HG03460 (cell line): ENCODE measurements at regions not wholly inside any gene's neighbourhood (a gene's known extent, or its start where the extent isn't known, plus 50 kb on each side); places are given as distances from the start of the nearest gene placed in this dataset.

Experiments
- ATAC-seq: cut with Tn5 transposase; IDR thresholded peaks from one replicate; pipeline ENCODE4 v1.9.1; 2021; ENCODE audit not compliant: unreplicated experiment

DNA sequence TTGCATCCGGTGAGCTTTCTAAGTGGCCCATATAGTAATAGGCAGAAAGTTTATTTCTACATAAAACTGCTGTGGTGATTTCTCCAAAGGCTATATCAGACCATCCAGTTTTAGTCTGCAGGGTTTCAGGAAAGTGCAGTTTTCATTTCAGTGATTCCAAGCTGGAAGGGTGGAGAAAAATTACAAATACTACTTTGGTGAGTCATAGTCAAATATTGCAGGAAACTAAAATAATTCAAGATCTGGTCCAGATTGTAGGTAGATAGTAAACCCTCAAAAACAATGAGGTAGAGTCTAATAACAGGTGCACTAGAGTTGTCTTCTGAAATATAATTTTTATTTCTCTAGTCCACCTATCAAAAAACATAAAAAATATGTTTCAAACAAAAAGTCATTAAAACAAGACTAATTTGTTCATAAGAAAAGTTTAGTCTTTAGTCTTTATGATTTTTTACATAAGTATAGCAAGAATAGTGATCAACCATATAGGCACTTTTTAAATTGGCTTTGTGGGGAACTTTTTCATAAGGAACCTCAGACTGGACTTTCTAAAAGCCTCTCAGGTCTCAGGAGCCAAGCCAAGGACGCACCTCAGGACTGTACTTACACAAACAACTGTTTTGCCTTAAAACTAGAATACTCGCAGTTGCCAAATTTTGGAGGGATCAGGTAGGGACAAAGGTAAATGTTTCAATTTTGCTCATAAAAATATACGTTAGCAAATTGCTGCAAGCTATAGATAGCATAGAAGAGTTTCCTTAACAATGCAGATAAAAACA, 101.8 kb upstream of the TLR3 start:
- ATAC-seq = no peak

DNA sequence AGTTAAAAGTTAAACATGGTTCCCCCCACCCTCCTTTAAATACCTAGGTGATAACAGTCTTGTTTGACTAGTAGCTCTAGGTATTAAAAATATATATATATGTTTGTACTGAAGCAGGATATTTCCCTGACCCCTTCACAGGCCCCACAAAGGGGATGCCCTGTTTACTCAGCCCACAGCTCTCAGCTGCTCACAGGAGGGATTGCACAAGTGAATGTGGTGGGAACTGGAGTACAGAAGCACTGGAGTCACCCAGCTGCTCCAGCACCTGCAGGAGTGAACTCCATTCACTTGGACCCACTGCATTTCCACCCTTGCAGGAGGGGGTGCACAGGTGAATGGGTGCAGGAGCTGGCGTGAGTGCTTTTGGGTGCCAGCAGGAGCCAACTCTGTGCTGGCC, 99.3 kb upstream of the TLR3 start:
- no peak for ATAC-seq

DNA sequence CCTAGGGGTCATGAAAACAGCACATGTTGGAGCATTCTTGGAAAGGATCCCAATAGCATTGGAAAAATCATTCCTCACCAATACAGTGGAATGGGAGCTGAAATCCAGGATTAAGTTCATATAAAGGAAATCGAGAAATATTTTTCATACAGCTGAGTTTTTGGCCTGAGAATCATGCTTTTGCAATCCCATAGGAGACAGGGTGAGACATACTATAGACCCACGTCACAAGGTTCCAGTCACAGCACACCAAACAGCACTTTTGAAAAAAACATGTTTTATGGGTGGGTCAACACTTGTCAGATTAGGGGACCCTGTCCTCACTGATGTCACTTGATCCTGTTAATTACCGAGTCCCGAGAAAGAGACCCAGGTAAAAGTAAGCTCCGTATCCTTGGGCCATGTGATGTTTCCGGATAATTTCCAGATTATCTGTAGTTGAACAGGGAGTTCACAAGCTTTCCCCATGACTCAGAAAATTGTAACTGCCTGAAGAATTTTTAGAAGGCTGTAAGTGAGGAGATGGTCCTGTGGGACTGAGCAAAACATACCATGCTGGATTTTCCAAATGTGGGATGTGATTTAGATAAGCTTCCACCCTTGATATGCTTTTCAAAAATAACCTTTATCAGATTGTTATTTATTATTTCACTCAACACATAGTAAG, 80.9 kb upstream of the TLR3 start:
- no peak for ATAC-seq

DNA sequence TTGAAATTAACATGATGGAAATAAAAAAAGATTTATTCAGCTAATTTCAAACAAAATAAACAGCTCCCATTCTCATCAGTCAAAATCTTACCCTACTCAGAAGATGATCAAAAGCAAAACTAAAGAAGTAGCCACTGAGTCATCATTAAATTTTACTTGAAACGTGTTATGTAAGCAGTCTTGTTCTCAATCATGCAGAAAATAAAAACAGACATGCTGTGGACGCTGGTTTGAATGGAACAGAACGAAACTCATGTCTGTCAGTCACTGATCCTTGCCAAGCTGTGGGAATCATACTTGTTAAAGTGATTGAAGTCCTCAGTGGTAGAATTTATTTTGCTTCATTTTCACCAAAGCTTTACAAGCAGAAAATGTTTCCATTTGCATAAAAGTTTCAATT, 77.2 kb upstream of the TLR3 start:
- no peak for ATAC-seq

DNA sequence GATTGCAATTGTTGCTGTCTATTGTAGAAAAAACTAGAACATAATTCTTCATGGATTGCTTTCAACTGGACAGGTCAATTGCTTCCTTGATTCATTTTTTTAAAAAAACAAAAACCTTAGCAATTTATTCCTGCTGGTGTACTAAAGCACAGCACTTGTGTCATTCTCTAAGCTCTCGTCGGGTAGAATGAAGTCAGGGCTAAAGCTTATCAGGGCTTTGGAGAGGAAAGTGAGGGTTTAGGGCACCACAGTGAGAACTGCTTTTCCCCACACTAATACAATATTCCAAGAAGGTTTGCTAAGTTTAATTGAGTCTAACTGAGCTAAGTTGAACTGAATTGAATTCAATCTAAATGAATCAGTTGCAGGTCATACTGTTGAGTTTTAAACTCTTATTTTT, 76.4 kb upstream of the TLR3 start:
- ATAC-seq = no peak

DNA sequence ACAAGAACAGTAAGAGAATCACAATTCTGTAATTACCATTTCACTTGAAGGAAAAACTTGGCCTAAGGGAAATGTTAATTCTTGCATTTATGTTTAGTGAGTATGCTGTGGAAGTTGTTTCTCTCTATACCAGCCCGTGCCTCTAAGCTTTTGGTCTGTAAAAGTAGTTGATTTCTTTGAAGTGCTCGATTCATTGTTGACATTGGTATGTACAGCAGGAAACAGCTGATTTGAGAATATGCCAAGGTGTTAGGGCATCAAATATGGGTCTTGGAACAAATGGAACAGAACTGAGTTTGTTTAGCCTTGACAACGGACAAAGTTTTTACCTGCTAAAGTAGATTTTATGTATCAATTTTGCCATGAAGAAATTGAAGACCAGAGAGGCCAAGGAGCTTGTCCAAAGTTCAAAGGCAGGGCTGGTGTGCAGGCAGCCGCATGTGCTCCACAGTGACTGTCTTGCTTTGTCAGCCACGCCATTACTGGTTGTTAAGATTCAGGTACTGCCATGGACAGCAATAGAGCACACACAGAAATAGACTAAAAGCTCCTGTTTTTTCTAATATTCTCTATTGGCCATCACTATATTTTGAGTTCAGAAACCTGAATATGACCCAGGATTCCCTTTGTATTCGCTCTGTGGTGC, 75.5 kb upstream of the TLR3 start:
- no peak for ATAC-seq

DNA sequence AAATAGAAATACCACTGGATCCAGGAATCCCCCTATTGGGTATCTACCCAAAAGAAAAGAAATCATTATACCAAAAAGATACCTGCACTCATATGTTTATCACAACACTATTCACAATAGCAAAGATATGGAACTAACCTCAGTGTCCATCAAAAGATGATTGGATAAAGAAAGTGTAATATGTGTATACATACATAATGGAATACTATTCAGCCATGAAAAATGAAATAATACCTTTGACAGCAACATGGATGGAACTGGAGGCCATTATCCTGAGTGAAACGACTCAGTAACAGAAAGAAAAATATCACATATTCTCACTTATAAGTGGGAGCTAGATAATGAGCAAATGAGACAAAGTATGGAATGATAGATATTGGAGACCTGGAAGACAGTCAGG, 74.2 kb upstream of the TLR3 start:
- ATAC-seq = no peak

DNA sequence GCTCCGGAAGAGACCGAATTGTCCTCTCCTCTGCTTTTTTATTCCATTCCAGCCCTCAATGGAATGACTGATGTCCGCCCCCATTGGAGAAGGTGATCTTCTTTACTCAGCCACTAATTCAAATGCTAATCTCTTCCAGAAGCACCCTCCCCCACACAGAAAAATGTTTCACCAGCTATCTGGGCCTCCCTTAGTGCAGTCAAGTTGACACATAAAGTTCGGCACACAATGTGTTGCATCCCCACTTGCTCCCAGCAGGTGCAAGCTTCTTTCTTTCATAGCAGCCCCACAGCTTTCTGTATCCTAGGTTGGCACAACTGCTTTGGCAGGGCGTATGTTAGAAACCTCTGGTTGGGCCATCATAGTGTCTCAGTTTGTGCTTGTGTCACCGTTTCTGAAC, 73.3 kb upstream of the TLR3 start:
- ATAC-seq = no peak

DNA sequence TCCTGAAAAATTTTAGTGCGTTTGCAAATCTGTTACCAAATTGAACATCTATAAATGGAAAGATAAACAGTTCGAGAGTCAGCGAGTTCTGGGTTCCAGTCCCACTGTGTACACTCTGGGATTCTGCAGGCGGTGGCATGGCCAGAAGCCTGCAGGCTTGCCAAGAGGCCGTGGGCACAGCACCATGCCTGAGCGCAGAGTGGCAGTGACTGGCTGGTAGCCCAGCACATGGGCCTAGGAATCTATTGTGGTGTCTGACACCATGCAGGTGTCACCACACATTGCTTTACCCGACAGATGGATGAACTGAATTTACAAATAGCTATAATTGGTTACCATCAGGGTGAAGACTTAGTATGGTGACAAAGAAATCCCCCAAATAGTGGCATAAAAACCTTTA, 71.7 kb upstream of the TLR3 start:
- no peak for ATAC-seq

DNA sequence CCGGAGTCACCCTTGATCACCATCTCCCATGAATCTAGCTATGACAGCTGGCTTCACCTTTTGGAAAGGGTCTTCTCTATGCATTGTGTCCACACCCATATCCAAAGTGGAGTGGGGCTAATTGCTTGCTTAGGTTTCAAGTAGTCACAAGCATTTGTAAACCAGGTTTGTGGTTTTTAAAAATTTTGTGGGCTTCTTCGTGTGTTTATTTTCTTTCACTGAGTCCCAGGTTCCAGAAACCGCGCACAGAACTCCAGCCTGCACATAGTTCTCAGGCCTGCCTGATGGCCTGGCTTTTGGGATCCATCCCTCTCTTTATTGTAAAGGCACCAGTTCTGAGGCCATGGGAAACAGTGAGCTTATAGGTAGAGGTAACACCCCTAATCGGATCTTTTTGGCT, 70.2 kb upstream of the TLR3 start:
- no peak for ATAC-seq

DNA sequence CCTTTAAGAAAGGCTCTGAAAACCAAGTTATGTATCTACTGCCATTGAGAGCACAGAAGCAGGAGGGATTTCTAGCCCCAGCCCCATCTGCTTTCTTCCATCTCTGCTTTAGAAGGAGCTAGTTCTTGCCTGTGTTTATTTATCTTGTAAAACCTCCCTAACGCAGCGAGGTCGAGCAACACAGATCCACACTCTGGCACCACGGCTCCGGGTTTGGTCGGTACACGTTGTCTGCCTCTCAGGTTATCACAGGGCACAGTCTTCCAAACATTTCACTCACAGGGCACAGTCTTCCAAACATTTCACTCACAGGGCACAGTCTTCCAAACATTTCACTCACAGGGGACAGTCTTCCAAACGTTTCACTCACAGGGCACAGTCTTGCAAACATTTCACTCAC, 69.7 kb upstream of the TLR3 start:
- ATAC-seq = no peak

DNA sequence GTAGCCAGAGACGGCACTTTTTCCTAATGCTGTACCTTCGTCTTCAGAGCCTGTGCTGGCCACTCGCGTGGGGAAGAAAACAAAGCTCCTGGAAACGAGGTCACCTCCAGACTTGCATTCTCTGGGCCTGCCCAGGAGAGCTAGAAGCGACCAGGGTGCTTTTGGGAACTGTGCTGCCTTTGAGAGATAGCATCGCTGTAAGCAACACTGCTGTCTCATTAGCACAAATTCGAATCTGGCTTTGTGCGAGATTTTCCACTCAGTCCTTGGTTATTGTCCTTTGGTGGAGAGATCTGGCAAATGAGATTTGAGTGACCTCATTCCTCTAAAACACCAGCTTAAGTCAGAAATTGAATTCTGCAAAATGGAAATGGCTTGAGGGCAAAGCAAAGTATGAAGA, 66.1 kb upstream of the TLR3 start:
- ATAC-seq = no peak

DNA sequence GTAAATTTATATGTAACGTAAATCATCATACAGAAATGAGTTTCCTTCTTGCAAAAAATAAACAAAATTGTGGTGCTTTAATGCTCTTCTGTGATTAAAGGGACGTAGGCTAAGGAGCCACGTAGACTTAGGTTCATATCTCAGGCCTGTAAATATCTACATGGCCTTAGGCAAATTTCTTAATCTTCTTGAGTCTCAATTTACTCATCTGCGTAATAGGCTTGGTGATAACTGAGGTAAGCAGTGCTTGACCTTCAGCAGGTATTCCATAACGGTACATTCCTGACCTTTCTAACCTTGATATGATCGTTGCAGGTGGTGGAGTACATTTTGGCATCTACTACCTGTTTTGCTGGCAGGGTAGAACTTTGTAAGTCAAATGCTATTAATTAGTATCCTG, 65.2 kb upstream of the TLR3 start:
- no peak for ATAC-seq

DNA sequence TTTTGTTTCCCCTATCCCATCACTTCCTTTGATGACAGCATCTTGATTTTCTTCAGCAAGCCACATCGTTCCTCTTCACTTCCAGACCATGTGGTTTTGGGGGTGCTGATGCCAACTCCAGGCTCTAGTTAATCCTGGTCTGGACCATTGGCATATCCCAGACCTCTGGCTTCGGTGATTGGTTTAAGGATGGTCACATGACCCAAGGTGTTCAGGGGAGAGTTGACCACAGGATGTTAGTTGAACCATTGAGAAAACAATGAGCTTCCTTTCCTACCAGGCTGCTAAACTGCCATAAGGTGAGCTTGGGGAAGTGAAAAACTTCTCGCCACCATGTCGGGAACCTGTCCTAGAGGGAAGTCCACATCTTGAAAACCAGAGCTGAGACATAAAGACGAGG, 60.9 kb upstream of the TLR3 start:
- no peak for ATAC-seq

DNA sequence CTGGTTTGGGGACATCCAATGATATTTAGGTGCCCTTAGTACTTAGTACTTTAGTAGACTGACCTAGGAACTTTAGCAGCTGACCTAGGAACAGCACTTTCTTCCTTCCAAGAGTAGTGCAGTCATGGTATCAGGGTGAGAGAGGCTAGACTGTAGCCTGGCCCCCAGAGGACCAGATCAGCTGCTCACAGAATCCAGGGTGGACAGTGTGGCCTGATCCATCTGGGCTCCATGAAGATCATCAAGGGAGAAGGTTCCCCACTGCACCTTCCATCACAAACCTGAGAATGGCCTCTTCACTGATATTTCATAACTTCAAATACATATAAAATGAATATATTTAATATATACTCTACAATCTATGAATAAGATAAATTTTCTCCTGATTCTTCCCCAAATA, 59.0 kb upstream of the TLR3 start:
- no peak for ATAC-seq

DNA sequence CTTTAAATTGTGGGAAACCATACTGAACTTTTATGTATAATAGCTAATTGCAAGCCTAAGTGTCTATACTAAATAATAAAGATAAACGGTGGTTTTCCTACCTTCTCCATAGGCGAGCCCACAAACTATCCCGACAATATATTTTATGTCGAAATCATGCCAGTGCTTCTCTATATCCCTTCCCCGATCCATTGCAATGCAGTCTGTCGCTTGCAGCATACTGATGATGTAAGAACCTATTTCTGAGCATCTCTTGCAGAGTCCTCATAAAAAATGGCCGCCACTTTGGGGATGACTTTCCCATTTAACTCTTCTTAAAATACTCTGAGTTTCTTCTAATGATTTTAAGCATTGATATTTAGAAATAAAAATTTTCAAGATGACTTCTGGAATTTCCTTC, 58.1 kb upstream of the TLR3 start:
- ATAC-seq = no peak

DNA sequence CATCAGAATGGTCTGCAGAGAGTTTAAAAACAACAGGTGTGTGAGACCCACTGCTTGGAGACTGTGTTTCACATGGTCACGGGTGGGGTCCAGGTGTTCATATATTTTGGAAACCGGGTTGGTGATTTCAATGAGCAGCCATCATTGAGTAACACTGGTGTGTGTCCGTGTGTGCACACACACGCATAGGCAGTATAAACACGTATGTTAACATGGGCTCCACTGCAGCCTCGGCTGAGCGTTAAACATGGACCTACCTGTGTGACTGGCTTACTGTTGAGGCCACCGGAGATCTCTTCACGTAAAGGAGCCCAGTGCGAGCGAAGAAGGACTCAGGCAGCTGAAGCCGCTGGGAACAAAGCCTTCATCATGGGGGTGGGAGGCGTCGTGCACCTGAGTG, 56.9 kb upstream of the TLR3 start:
- no peak for ATAC-seq

DNA sequence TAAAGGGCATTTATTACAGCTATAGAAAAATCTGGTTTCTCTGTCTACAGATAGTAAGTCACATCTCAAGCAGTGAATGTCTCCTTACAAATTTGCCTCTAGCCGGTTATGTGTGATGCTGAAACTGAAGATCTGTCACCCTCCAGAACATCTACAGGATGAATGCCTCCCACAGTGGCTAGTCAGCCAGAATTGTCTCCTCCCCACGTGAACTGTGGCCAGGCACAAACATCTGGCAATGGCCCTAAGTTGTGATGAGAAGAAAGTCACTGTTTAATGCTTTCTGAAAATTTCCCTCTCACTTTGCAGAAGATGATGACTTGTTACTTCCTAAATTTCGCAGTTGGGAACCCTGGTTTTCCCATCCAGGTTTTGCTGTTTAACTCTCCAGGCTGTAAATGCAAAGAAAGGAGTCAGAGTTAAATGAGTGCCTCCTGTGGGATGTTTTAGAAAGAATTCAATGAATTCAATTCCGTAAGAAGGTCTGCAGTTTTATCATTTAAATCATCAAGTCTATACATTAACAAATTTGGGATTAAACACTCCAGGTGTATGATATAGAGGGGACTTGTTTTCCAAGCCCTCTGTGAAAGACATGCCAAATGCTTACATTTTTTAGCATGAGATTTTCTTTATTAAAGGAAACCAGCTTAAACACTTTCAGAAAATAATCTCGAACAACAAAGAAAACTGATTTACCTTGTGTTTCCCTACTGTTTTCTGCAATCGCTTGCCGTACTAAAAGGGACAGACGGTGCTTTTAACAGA, 55.4 kb upstream of the TLR3 start:
- no peak for ATAC-seq

DNA sequence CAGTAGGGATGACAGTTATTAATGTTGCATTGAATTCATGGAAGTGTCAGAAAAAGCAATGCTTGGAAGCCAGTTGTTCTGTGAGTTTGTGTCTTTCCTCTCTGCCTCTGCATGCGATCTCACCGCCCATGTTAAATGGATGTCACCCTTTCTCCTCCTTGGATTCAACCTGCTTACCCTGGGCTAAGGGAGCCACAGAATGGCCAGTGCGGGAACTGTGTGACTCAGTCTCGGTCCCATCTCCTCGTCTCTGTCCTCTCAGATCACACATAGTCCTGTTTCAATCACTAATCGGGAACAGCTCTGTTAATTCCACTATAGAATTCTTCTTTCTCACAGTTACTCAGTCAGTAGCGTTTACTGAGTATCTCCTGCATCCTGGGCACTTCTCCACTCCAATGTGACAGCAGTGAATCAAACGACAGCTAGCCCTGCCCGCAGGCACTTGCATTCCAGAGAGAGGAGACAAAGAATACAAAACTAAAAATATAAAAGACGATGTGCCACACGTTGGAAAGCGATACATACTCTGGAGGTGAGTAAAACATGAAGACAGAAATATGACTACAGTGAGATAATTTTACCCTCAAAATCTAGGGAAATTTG, 53.6 kb upstream of the TLR3 start:
- ATAC-seq = no peak

DNA sequence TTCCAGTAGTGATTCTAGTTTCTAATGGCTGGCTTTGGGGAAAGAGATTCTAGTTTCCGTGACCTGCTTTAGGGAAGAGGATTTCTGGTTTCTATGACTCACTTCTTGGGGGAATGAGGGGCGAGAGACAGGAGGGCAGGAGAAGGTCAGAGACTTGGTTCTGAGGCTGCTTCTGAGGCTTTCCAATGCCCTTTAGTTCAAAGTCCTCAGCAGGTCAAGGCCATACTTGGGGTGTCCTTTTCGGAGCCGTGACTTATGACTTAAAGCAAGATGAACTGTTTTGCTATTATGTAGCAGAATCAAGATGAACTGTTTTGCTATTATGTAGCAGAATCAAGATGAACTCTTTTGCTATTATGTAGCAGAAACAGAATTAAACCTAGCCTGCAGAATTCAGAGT, 52.2 kb upstream of the TLR3 start:
- ATAC-seq = no peak

DNA sequence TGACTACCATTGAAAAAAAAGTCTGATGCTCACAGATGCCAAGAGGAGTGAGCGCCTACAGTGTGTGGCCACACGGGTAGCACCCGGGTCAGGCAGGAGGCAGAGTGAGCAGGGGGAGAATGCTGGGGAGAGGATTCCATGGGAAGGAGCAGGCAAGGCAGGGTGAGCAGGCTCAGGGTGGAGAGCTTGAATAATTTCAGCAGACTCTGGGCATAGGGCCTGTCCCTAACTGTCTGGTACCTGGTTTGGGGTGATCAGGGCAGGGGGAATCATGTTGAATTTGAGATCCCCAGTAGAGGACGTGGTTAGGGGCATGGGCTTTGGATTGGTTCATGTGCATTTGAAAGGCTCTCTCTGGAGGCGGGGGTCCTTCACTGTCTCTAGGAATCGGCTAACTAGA, 51.2 kb upstream of the TLR3 start:
- ATAC-seq = no peak
